Hepatocyte (in vitro differentiated cells): ENCODE measurements at regions not wholly inside any gene's neighbourhood (a gene's known extent, or its start where the extent isn't known, plus 50 kb on each side); places are given as distances from the start of the nearest gene placed in this dataset.

Source experiments
- DNase-seq: peaks from one replicate; pipeline ENCODE4 v3.0.0-alpha.2; 2016; ENCODE audit warnings: low spot score
- H2AFZ ChIP-seq: fragments of 200-600 bp; sonication (generic); 2 replicates; pipeline ENCODE4 v1.6.0; 2016; ENCODE audit warnings: antibody characterized with exemption, mild to moderate bottlenecking
- H3K27ac ChIP-seq: fragments of 200-600 bp; sonication (generic); 2 replicates; pipeline ENCODE4 v1.5.1; 2016; ENCODE audit warnings: mild to moderate bottlenecking
- H3K27me3 ChIP-seq: fragments of 200-600 bp; sonication (generic); 2 replicates; pipeline ENCODE4 v1.6.1; 2016
- H3K36me3 ChIP-seq: fragments of 200-600 bp; sonication (generic); replicated peaks from 2 replicates; pipeline ENCODE4 v1.5.1; 2016; ENCODE audit warnings: low read depth; ENCODE audit not compliant: insufficient read depth
- H3K4me1 ChIP-seq: fragments of 200-600 bp; sonication (generic); 2 replicates; pipeline ENCODE4 v1.5.1; 2016; ENCODE audit warnings: mild to moderate bottlenecking, moderate library complexity; ENCODE audit not compliant: insufficient read depth
- H3K4me2 ChIP-seq: fragments of 200-600 bp; sonication (generic); 2 replicates; pipeline ENCODE4 v1.6.0; 2016
- H3K4me3 ChIP-seq: fragments of 200-600 bp; sonication (generic); 2 replicates; pipeline ENCODE4 v1.5.1; 2016; ENCODE audit warnings: mild to moderate bottlenecking
- H3K79me2 ChIP-seq: fragments of 200-600 bp; sonication (generic); 2 replicates; pipeline ENCODE4 v1.6.0; 2017; ENCODE audit warnings: mild to moderate bottlenecking
- H3K9me2 ChIP-seq: fragments of 200-600 bp; sonication (generic); replicated peaks from 2 replicates; pipeline ENCODE4 v1.6.0; 2017; ENCODE audit warnings: mild to moderate bottlenecking; ENCODE audit not compliant: insufficient read depth
- H3K9me3 ChIP-seq: fragments of 200-600 bp; sonication (generic); 2 replicates; pipeline ENCODE4 v1.5.1; 2016; ENCODE audit warnings: low read depth, mild to moderate bottlenecking
- H4K20me1 ChIP-seq: fragments of 200-600 bp; sonication (generic); 2 replicates; pipeline ENCODE4 v1.6.0; 2016; ENCODE audit warnings: mild to moderate bottlenecking; ENCODE audit not compliant: insufficient read depth, poor library complexity, severe bottlenecking
- CTCF ChIP-seq: fragments of 200-600 bp; sonication (generic); IDR thresholded peaks from 2 replicates; pipeline ENCODE4 v1.5.1; 2016; ENCODE audit warnings: antibody characterized with exemption, mild to moderate bottlenecking; ENCODE audit not compliant: poor library complexity
- EZH2 ChIP-seq: fragments of 200-600 bp; sonication (generic); IDR thresholded peaks from 2 replicates; pipeline ENCODE4 v1.6.1; 2016; ENCODE audit warnings: antibody characterized with exemption, mild to moderate bottlenecking, borderline replicate concordance
- EZH2phosphoT487 ChIP-seq: fragments of 200-600 bp; sonication (generic); IDR thresholded peaks from one replicate; pipeline ENCODE4 v1.6.1; 2018; ENCODE audit warnings: antibody characterized with exemption, mild to moderate bottlenecking, low read depth, moderate library complexity; ENCODE audit not compliant: unreplicated experiment, severe bottlenecking
- WGBS: methylation state at CpG from one replicate; pipeline ENCODE4 v1.1.6; 2016; ENCODE audit warnings: low lambda C conversion rate; ENCODE audit errors: missing lambda C conversion rate; 5-methylcytosine and 5-hydroxymethylcytosine counted together

- no peak overlapping the region for H3K27ac ChIP-seq
- no peak overlapping the region for H2AFZ ChIP-seq
- no peak for DNase-seq
- H3K36me3 ChIP-seq, result no peaks in the 10 kb centered on the region
- no peaks in the 10 kb centered on the region for H3K9me2 ChIP-seq
- no peaks in the 10 kb centered on the region for H3K9me3 ChIP-seq
- no peaks in the 10 kb centered on the region for H3K4me1 ChIP-seq
- no peaks in the 10 kb centered on the region for H3K79me2 ChIP-seq
- no peak for TF ChIP-seq EZH2
- TF ChIP-seq EZH2phosphoT487, result no peak
- TF ChIP-seq CTCF, result no peak
- WGBS, result 92% methylated on average over 1 of the region's 1 CpG
- no peak overlapping the region for H3K4me2 ChIP-seq
- H3K4me3 ChIP-seq, result no peak overlapping the region
- H4K20me1 ChIP-seq, result no peaks in the 10 kb centered on the region
- H3K27me3 ChIP-seq, result no peaks in the 10 kb centered on the region
Measured at GRCh38 chr2:142769761-142770160, 107.7 kb upstream of the KYNU start.

- no peak overlapping the region for H2AFZ ChIP-seq
- H3K9me3 ChIP-seq, result no peaks in the 10 kb centered on the region
- no peak overlapping the region for H3K4me3 ChIP-seq
- no peaks in the 10 kb centered on the region for H3K36me3 ChIP-seq
- H3K4me2 ChIP-seq, result no peak overlapping the region
- no peaks in the 10 kb centered on the region for H4K20me1 ChIP-seq
- TF ChIP-seq CTCF, result no peak
- no peak for TF ChIP-seq EZH2
- no peak for TF ChIP-seq EZH2phosphoT487
- H3K9me2 ChIP-seq, result no peaks in the 10 kb centered on the region
- H3K27ac ChIP-seq, result no peak overlapping the region
- DNase-seq, result no peak
- H3K79me2 ChIP-seq, result no peaks in the 10 kb centered on the region
- H3K4me1 ChIP-seq, result no peaks in the 10 kb centered on the region
- no peaks in the 10 kb centered on the region for H3K27me3 ChIP-seq
Measured at GRCh38 chr2:142767847-142768246, 109.6 kb upstream of the KYNU start.

GRCh38 chr2:142758973-142759372, 118.5 kb upstream of the KYNU start:
- H3K9me3 ChIP-seq, result no peaks in the 10 kb centered on the region
- no peak for DNase-seq
- no peaks in the 10 kb centered on the region for H3K27me3 ChIP-seq
- H2AFZ ChIP-seq, result no peak overlapping the region
- TF ChIP-seq CTCF, result no peak
- no peak for TF ChIP-seq EZH2phosphoT487
- TF ChIP-seq EZH2, result no peak
- no peaks in the 10 kb centered on the region for H3K36me3 ChIP-seq
- WGBS, result 81% methylated on average over 3 of the region's 3 CpGs
- no peaks in the 10 kb centered on the region for H3K79me2 ChIP-seq
- H3K27ac ChIP-seq, result no peak overlapping the region
- no peaks in the 10 kb centered on the region for H3K4me1 ChIP-seq
- H3K4me2 ChIP-seq, result no peak overlapping the region
- H4K20me1 ChIP-seq, result no peaks in the 10 kb centered on the region
- no peak overlapping the region for H3K4me3 ChIP-seq
- no peaks in the 10 kb centered on the region for H3K9me2 ChIP-seq

- Histone ChIP-seq H3K9me2 (no peaks in the 10 kb centered on the region), H3K4me2 (no peak overlapping the region), H4K20me1 (no peaks in the 10 kb centered on the region), H3K79me2 (no peaks in the 10 kb centered on the region), H3K27me3 (no peaks in the 10 kb centered on the region), H3K36me3 (no peaks in the 10 kb centered on the region), H2AFZ (no peak overlapping the region), H3K27ac (no peak overlapping the region), H3K4me1 (no peaks in the 10 kb centered on the region), H3K9me3 (no peaks in the 10 kb centered on the region), H3K4me3 (no peak overlapping the region)
- no peak for TF ChIP-seq EZH2
- no peak for TF ChIP-seq EZH2phosphoT487
- TF ChIP-seq CTCF, result no peak
- no peak for DNase-seq
- 84% methylated on average over 2 of the region's 2 CpGs for WGBS
Measured at GRCh38 chr2:142757111-142757510, 120.4 kb upstream of the KYNU start.
